ENCODE measurements at regions not wholly inside any gene's neighbourhood (a gene's known extent, or its start where the extent isn't known, plus 50 kb on each side); places are given as distances from the start of the nearest gene placed in this dataset.
"Not testable (repeated sequence)": the region's sequence is repeated elsewhere in the genome, so short reads cannot be mapped to it uniquely, and the experiment has no call there.

DNA sequence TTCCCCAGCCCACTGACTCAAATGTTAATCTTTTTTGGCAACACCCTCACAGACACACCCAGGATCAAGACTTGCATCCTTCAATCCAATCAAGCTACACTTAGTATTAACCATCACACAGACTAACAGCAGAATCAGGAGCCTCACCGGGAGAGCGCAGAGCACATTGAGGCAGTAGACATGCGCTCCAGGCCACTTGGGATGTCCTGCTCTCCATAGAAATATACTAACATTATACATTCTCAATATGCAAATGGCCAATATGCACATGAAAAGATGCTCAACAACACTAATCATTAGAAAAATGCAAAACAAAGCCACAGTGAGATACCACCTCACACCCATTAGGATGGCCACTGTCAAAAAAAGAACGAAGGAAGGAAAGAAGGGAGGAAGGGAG lies 135.0 kb upstream of the KCNE2 start:
- H3K4me3 ChIP-seq: no peak overlapping the region
- no peak for TF ChIP-seq CTCF (IDR thresholded peaks at IDR 0.05)
- DNase-seq (ENCODE audit: low spot score): no peak
- H3K27ac ChIP-seq: no peak overlapping the region

DNA sequence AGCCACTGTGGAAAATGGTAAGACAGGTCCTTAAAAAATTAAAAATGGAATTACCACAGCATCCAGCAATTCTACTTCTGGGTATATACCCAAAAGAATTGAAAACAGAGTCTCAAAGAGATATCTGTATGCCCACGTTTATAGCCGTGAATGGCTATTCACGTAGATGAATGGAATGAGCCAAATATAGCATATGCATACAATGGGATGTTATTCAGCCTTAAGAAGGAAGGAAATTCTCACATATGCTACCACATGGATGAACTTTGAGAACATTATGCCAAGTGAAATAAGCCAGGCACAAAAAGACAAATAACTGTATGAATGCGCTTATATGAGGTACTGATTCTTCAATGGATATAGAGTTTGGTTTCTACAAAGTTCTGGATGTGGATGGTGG lies 134.5 kb upstream of the KCNE2 start:
- TF ChIP-seq CTCF (IDR thresholded peaks at IDR 0.05): no peak
- Histone ChIP-seq H3K4me3 (no peak overlapping the region), H3K27ac (no peak overlapping the region)
- DNase-seq (ENCODE audit: low spot score): no peak

- H3K27ac ChIP-seq; DNase-seq (ENCODE audit: low spot score); H3K4me3 ChIP-seq: not testable (repeated sequence)
Observed at GRCh38 chr21:34233741-34234140, 130.1 kb upstream of the KCNE2 start.

GRCh38 chr21:34235514-34235913 lies 128.3 kb upstream of the KCNE2 start:
- H3K27ac ChIP-seq: no peak overlapping the region
- H3K4me3 ChIP-seq: no peak overlapping the region
- DNase-seq (ENCODE audit: low spot score): no peak
- TF ChIP-seq CTCF (IDR thresholded peaks at IDR 0.05): no peak

GRCh38 chr21:34242973-34243372 lies 120.8 kb upstream of the KCNE2 start:
- DNase-seq (ENCODE audit: low spot score): no peak
- no peak for TF ChIP-seq CTCF (IDR thresholded peaks at IDR 0.05)
- Histone ChIP-seq H3K27ac (no peak overlapping the region), H3K4me3 (no peak overlapping the region)

GRCh38 chr21:34243562-34243961 lies 120.2 kb upstream of the KCNE2 start:
- no peak for TF ChIP-seq CTCF (IDR thresholded peaks at IDR 0.05)
- Histone ChIP-seq H3K4me3 (no peak overlapping the region), H3K27ac (no peak overlapping the region)
- no peak for DNase-seq (ENCODE audit: low spot score)

DNA sequence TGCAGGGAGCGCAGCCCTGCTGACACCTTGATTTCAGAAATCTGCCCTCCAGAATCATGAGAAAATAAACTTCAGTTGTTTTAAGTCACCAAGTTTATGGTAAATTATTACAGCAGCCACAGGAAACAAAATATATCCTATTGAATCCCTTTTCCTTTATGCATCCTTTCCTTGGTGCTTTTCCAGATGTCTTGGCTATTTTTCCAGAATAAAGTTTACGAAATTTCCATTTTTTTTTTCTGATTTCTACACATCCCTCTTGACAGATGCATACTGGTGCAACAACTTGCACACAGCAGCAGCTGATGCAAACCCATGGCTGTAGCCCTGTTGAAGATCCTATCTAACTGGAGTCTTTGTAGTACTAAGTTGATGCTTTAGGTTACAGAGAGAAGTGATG lies 111.1 kb upstream of the KCNE2 start:
- DNase-seq (ENCODE audit: low spot score): no peak
- TF ChIP-seq CTCF (IDR thresholded peaks at IDR 0.05): no peak
- no peak overlapping the region for H3K27ac ChIP-seq
- no peak overlapping the region for H3K4me3 ChIP-seq

- Histone ChIP-seq H3K27ac (no peak overlapping the region), H3K4me3 (no peak overlapping the region)
- no peak for DNase-seq (ENCODE audit: low spot score)
- no peak for TF ChIP-seq CTCF (IDR thresholded peaks at IDR 0.05)
Observed at GRCh38 chr21:34255073-34255472, 108.7 kb upstream of the KCNE2 start.
